Upper lobe of left lung (tissue), 6 donors: ENCODE measurements at regions not wholly inside any gene's neighbourhood (a gene's known extent, or its start where the extent isn't known, plus 50 kb on each side); places are given as distances from the start of the nearest gene placed in this dataset.
A peak's percentile ranks its signal among the peaks of the same experiment; 100 is the strongest.

ENCODE experiments used
- ATAC-seq, 2 donors: fragments of 200-7000 bp; cut with Tn5 transposase; one replicate each; pipeline ENCODE4 v1.9.1; 2022; ENCODE audit warnings: mild to moderate bottlenecking in 2 of 2, moderate library complexity in 2 of 2; ENCODE audit not compliant: low FRiP score in 2 of 2
- DNase-seq, 2 donors: peaks; one replicate each; pipeline ENCODE4 v3.0.0-alpha.2; 2019 to 2020
- H3K27ac ChIP-seq, 4 donors: fragments of 200-600 bp; sonication (generic); one replicate each; pipeline ENCODE4 v1.5.1; 2016 to 2019
- H3K27me3 ChIP-seq, 4 donors: fragments of 200-600 bp; sonication (generic); one replicate each; pipeline ENCODE4 v1.5.1; 2017 to 2019
- H3K36me3 ChIP-seq, 4 donors: fragments of 200-600 bp; sonication (generic); one replicate each; pipeline ENCODE4 v1.5.1; 2016 to 2019
- H3K4me1 ChIP-seq, 4 donors: fragments of 200-600 bp; sonication (generic); one replicate each; pipeline ENCODE4 v1.5.1; 2018 to 2019
- H3K4me3 ChIP-seq, 4 donors: fragments of 200-600 bp; sonication (generic); one replicate each; pipeline ENCODE4 v1.5.1; 2017 to 2019; ENCODE audit warnings: mild to moderate bottlenecking in 2 of 4, moderate library complexity in 1 of 4
- H3K9me3 ChIP-seq, 4 donors: fragments of 200-600 bp; sonication (generic); one replicate each; pipeline ENCODE4 v1.5.1; 2018 to 2019
- CTCF ChIP-seq, 6 experiments: fragments of 450-650 bp in 4 of 6; fragments of 200-600 bp in 2 of 6; sonication (generic) in 2 of 6; IDR thresholded peaks; one replicate each; pipeline ENCODE4 v1.5.1; 2016 to 2019; ENCODE audit warnings: antibody characterized with exemption in 6 of 6
- EP300 ChIP-seq, 4 donors: sonication (generic); formaldehyde crosslinking; IDR thresholded peaks; one replicate each; pipeline ENCODE4 v1.5.1; 2017; ENCODE audit warnings: antibody characterized with exemption in 4 of 4, control low read depth in 2 of 4
- POLR2A ChIP-seq, 4 donors: fragments of 450-650 bp; IDR thresholded peaks; one replicate each; pipeline ENCODE4 v1.5.1; 2016 to 2017; ENCODE audit warnings: antibody characterized with exemption in 4 of 4, mild to moderate bottlenecking in 2 of 4
- POLR2AphosphoS5 ChIP-seq, 2 donors: sonication (generic); formaldehyde crosslinking; IDR thresholded peaks; one replicate each; pipeline ENCODE4 v1.5.1; 2017; ENCODE audit warnings: antibody characterized with exemption in 2 of 2
- WGBS, 2 donors: methylation state at CpG; one replicate each; pipeline ENCODE4 v1.1.5; 2017 to 2018; 5-methylcytosine and 5-hydroxymethylcytosine counted together
- donor health status: DM: no; HTN: no; CAD: no; lungs with moderate emphysema.
- donor health status: DM: no; HTN: yes; CAD: no; lungs with severe emphysema.

GRCh38 chr9:16310278-16311110 lies 560.0 kb downstream of the BNC2 start:
- no peak for TF ChIP-seq POLR2A (IDR thresholded peaks at IDR 0.05)
- TF ChIP-seq CTCF (IDR thresholded peaks at IDR 0.05), result no peak
- no peak for TF ChIP-seq EP300 (IDR thresholded peaks at IDR 0.05)
- Histone ChIP-seq H3K27ac (no peak overlapping the region), H3K36me3 (no peaks in the 10 kb centered on the region), H3K27me3 (no peaks in the 10 kb centered on the region), H3K4me3 (no peak overlapping the region), H3K4me1 (no peaks in the 10 kb centered on the region), H3K9me3 (no peaks in the 10 kb centered on the region)
- ATAC-seq (peak in 1 of 2 donors; percentile 50), DNase-seq (peak in 1 of 2 donors; percentile 53)
- 61 to 63% methylated on average over 22 to 26 of the region's 26 CpGs for WGBS, 2 donors

- TF ChIP-seq CTCF (IDR thresholded peaks at IDR 0.05) (no peak), POLR2AphosphoS5 (IDR thresholded peaks at IDR 0.05) (no peak), POLR2A (IDR thresholded peaks at IDR 0.05) (no peak), EP300 (IDR thresholded peaks at IDR 0.05) (no peak)
- no peak for DNase-seq
- no peak overlapping the region for H3K27ac ChIP-seq
- H3K4me1 ChIP-seq, result peaks cover 0 to 6% (median 1%) of the 10 kb centered on the region in 4 donors
- no peaks in the 10 kb centered on the region for H3K9me3 ChIP-seq
- WGBS, 2 donors, result 58 to 59% methylated on average over 6 of the region's 6 CpGs
- no peaks in the 10 kb centered on the region for H3K27me3 ChIP-seq
- H3K36me3 ChIP-seq, result no peaks in the 10 kb centered on the region
- no peak overlapping the region for H3K4me3 ChIP-seq
- no peak for ATAC-seq
Observed at GRCh38 chr9:16312116-16312515, 558.4 kb downstream of the BNC2 start.

GRCh38 chr9:16312962-16313546 lies 557.4 kb downstream of the BNC2 start:
- Histone ChIP-seq H3K36me3 (no peaks in the 10 kb centered on the region), H3K9me3 (no peaks in the 10 kb centered on the region), H3K27ac (no peak overlapping the region), H3K4me3 (no peak overlapping the region), H3K27me3 (no peaks in the 10 kb centered on the region), H3K4me1 (peaks cover 0 to 8% (median 1%) of the 10 kb centered on the region in 4 donors)
- 84% methylated on average over 10 of the region's 10 CpGs for WGBS, 2 donors
- no peak for DNase-seq
- ATAC-seq, result no peak
- TF ChIP-seq EP300 (IDR thresholded peaks at IDR 0.05) (no peak), CTCF (IDR thresholded peaks at IDR 0.05) (no peak), POLR2AphosphoS5 (IDR thresholded peaks at IDR 0.05) (no peak), POLR2A (IDR thresholded peaks at IDR 0.05) (no peak)

- peaks cover 0 to 8% (median 1%) of the 10 kb centered on the region in 4 donors for H3K4me1 ChIP-seq
- DNase-seq, result no peak
- 91% methylated on average over 5 of the region's 5 CpGs for WGBS, 2 donors
- H3K36me3 ChIP-seq, result no peaks in the 10 kb centered on the region
- ATAC-seq, result no peak
- H3K27ac ChIP-seq, result no peak overlapping the region
- TF ChIP-seq POLR2A (IDR thresholded peaks at IDR 0.05) (no peak), EP300 (IDR thresholded peaks at IDR 0.05) (no peak), CTCF (IDR thresholded peaks at IDR 0.05) (no peak), POLR2AphosphoS5 (IDR thresholded peaks at IDR 0.05) (no peak)
- no peak overlapping the region for H3K4me3 ChIP-seq
- H3K27me3 ChIP-seq, result no peaks in the 10 kb centered on the region
- H3K9me3 ChIP-seq, result no peaks in the 10 kb centered on the region
Observed at GRCh38 chr9:16314476-16314875, 556.0 kb downstream of the BNC2 start.
